Lung microvascular endothelial cell (primary cell): ENCODE measurements at regions not wholly inside any gene's neighbourhood (a gene's known extent, or its start where the extent isn't known, plus 50 kb on each side); places are given as distances from the start of the nearest gene placed in this dataset.
"Not testable (repeated sequence)": the region's sequence is repeated elsewhere in the genome, so short reads cannot be mapped to it uniquely, and the experiment has no call there.

ENCODE experiments used
- DNase-seq, 2 donors: peaks; one replicate each; pipeline versions ENCODE4 v3.0.0 to v3.0.0-alpha.2; 2010; ENCODE audit warnings: low read depth in 2 of 2

DNA sequence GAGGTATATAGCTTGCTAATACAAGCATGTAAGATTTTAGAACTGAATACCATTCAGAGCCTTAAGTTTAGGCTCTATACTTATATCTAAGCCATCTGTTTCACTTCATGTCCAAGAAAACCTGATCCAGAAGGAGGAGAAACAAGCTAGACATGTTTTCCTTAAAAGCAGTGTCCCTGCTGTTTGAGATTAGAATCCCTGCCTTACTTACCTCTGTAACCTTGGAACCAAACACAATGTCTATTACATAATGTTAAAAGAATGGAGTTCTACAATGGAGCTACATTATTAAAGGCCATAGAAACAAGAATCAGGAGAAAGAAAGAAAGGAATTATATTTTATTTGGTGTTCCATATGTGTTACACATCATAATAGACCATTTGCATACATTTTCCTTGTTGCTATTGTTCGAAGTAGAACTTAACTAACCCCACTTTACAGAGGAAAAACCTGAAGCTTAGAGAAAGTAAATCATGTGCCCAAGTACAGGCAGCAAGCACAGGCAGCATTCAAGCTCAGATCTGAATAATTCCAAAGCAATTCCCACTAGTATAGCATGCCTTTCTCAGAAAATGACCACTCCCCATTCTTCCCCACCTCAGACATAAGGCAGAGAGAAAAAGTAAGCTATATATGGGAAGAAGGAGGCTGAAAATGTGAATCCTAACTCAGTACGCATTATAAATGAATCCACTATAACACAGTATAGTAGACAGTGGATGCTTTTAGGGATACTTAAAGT is 380.1 kb upstream of the SPAG17 start:
- no peak for DNase-seq

DNA sequence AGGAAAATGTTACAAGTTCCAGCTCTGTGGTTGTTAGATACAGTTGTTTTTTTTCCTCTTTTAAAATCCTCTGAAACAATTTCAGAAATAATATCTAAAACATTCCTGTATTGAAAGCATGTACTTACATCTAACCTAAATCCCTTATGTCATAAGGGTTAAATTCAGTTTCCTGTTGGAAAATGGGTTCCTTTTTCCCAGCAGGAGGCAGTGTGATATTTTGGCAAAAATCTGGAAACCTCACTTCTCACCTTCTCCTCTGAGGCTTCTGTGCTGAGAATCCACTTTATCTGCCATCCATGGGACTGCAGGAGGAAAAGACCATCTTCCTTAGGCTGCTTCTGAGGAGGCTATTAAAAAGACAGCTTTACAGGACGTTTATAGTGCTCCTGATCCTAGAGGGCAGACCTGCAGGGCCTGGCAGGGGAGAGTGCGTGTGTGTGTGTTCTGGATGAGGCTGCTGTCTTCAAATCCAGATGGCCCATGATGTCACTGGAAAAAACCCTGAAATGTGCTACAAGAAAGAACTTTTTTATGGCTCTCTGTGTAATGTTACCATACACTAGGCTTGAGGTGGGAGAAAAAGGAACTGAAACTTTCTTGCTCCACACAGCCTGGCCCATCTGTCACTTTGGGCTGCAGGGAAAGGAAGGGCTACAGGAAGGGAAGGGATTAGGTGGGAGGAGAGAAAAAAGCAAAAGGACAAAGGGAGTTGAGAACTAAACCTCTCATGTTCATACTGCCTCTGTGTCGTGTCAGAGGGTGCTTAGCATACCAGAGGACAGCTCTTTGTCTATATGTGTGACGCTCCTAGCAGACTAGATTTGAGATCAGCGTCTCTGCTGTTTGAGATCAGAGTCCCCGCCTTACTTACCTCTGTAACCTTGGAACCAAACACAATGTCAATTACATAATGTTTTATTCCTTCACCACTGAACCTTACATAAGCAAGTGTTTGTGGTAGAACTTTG is 379.2 kb upstream of the SPAG17 start:
- peak in 1 of 2 donors; percentile 3 for DNase-seq

DNA sequence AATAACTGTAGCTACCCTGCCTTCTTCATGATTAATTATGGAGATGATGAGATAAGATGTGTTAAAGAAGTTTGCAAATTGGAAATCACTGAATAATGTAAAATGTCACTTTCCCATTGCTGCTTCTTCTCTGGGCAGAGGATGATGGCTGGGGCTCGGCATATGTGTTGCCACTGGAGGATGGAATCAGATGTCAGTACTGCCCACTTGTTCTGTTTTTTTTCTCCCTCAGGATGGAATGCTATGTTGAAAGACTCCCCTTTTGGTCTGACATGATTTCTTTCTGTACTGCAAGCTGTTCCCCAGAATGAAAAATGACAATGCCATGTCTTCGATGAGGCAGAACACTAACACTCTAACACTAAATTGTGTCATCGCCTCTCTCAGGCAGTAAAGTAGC is 373.9 kb upstream of the SPAG17 start:
- DNase-seq = no peak

DNA sequence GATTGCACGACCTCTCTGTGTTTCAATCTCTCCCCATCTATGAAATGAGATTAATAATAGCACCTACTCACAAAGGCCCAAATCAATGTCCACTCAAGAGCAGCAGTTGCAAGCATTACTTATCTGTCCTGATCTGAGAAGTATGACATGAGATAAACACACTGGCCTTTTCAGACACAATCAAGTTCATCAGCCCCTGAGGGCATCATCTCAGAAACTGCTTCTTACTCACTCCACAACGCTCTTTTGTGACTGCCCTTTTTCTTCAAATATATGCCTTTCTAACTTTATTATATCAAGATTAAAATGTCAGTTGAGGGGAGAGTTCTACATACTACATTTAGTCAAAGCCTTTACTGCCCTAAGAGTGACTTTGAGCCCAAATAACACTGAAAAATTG is 371.9 kb upstream of the SPAG17 start:
- no peak for DNase-seq

DNA sequence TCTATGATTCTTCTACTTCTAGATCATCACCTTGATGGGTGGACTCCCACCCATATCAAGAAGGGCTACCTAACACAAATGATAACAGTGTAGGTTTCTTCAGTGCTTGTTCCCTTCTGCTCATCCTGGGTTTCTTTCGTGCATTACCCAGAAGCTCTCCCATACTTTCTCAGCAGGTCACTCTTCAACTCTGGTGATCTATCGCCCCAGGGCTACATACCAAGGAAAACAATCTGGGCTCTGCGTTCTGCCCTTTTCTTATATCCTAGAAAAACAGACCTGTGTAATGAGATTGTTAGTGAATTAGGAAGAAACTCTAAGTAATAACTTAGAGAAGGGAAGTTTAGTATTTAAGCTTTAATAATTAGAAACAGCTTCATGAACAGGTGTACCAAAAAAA is 370.6 kb upstream of the SPAG17 start:
- no peak for DNase-seq

DNA sequence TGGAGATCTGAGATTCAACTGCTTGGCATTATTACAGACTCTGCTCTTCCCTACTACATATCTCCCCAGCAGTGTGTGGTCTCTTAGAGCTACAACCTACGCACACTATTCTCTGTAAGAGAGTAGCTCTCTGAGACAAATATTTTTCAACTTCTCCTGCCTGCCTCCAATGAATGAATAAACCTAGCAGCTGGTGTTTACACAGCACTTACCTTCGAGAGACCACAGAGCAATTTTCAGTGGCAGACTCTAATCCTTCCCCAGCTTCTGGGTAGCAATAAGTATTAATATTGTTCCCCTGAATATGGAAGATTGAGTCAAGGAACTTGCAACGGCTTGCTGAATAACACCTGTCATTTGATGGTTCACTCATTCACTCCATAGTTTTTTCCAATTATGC is 350.9 kb upstream of the SPAG17 start:
- no peak for DNase-seq

DNA sequence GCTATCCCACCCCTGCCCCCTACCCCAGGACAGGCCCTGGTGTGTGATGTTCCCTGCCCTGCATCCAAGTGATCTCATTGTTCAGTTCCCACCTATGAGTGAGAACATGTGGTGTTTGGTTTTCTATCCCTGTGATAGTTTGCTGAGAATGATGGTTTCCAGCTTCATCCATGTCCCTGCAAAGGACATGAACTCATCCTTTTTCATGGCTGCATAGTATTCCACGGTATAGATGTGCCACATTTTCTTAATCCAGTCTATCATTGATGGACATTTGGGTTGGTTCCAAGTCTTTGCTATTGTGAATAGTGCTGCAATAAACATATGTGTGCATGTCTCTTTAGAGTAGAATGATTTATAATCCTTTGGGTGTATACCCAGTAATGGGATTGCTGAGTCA is 326.9 kb upstream of the SPAG17 start:
- DNase-seq = not testable (repeated sequence)

DNA sequence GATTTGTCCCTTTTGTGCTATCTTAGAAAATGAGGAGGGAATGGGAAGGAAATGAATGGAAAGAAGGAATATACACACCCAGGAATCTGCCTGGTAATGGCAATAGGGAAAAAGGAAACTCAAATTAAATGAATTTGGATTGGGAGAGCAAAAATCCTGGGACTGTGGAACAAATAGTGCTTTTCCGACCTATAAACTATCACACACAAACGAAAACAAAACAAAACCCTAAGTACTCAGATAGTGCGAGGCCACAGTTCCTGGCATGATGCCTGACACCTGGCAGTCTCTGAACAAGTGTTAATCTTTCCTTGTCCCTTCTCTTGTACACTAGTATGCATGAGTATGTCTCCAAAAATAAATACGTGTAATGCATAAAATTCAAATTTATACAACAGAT is 319.8 kb upstream of the SPAG17 start:
- no peak for DNase-seq

DNA sequence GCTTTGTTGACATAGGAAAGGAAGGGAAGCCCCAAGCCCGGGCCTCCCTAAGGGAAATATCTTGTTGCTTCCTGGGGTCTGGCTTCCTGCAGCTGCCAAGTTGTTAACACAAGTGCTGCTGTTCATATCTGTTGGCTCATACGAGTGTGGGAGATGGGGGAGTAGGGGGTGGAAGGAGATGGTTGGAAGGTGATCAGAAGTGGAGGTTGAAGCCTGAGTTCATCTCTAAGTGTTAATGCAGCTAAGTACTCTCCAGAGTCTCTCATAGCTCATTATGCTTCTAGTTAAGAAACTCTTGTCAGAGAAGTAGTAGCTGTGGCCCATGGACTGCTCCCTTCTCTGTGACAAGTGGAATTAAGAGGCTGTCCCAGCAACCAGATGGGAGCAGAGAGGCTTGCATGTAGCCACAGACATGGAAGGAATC is 319.2 kb upstream of the SPAG17 start:
- no peak for DNase-seq

DNA sequence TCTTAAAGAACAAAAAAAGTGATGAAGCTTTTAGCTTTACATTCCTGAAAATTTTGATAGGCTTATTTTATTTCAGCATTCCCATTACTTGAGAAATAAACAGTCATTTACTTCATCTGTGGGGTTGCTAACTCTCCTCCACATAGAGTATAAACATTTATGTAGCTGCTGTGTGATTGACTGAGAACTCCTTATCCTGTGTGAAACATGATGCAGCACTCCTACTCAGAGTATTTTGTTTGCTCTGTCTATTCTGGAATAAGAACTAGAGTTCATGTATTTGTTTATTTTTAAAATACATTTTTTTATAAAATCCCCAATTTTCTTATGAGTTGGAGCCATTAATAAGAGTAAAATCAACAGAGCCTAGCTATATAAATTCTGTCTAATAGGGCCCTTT is 318.7 kb upstream of the SPAG17 start:
- DNase-seq = no peak

DNA sequence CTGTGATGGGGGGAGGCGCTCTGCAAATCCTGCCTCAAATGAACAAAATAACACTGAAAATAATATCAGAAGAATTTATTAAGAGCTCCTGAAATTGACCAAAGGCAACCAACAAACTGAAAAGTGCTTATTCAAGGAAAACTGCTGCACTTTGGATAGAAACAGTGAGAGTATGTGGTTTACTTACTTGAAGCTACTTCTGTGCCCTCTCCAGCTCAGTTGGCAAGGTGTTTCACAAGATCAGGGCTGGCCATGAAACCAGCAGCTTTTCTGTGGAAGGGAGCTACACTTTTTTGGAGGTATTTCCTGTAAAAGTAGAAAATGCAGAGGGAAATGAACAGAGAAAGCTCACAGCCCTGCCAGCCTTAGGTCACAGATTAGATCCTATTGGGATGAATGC is 310.0 kb upstream of the SPAG17 start:
- no peak for DNase-seq

DNA sequence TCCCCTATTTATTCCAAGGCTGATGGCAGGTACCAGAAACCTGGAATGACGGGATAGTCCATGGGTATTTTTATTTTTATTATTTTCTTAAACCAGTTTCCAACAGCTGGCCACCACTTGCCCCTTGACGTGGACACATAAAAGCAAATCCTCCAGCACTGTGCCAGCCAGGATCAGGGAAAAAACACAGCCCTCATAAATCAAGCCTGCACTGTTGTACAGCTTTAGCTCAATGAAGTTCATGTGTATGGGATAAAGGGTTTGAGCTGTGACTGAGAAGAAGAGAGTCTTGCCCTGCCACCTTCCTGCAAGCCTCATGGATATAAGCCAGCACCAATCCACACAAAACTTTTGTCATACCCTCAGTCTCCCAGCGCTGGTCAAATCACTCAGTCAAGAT is 303.8 kb upstream of the SPAG17 start:
- no peak for DNase-seq

DNA sequence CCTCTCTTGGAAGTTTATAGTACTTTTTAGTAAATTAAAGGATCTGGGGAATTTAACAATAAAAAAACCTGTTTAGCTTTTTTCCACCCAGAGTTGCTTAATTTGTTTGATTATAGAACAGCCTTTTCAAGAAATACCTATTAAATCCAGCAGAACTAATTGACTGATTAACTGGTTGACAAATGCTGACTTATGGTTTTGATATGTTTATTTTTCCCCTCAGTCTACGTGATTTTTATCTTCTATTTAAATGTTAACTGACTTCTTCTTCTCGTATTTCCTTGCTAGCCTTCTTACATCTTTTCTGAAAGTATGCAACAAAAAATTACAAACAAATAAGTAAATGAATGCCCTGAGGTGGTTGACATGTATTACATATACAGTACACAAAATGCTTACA is 302.9 kb upstream of the SPAG17 start:
- no peak for DNase-seq

DNA sequence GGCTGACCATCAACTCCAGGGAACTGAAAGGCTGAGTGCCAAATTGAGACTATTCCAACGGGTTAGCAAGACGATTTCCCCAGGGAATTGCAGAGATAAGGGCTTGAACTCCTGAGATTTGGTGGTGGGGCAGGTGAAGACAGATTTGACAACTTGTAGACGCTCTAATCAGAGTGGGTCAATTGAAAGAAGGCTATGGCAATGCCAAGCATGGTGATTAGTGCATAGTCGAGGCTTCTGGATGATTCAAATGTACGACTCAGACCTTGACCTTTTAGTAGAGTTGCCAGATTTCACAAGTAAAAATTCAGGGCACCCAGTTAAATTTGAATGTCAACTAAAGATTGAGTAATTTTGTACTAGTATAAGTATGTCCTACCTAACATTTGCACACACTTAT is 302.1 kb upstream of the SPAG17 start:
- no peak for DNase-seq

DNA sequence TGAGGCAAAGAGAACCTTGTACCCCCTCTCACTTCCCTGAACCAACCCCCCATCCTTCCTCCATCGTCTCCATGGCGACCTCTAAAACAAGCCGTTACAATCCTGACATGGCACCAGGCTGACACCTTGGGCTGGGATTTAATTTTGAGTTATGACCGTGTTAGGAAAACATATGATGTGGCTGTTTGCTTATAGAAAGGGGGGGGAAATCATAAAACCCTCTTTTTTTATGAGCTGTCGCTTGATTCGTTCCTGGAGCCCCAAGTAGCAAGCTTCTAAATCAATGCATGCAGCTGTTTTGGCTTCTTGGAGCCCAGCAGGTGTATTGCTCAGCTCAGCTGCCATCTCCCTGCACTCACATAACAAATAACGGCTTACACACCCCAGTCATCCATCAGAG is 301.2 kb upstream of the SPAG17 start:
- DNase-seq = no peak

DNA sequence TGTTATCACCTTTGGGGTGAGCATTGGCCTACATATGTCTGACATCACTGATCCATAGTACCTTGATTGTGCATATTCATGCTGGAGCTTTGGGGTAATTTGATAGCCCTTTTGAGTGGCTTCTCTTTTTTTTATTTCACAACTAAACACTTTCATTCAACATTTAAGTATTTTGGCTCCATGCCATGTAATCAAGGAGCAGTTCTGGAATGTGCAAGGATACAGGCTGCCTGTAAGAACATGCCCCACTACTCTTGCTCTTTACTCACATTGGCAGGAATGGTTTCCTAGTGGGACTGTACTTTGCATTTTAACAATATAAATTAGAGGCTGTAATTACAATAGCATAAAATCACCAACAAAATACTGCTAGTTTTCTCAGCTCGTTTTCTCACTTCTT is 300.7 kb upstream of the SPAG17 start:
- no peak for DNase-seq

DNA sequence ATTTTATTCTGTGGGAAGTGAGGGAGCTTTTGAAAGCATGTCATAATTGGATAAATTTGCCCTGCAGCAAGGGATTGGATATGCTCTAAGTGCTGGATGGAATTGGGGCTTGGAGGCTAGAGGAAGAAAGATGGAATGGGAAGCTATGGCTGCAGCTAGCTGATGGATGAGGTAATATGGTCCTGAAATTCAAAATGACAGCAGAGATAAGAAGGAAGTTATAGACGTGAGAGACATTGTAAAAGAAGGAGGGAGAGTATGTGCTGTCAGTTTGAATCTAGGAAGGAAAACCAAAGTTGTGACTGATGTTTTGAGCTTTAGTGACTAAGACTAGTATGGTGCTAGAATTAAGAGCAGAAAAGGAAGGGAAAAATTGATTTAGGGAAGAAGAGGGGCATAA is 299.9 kb upstream of the SPAG17 start:
- DNase-seq = no peak

DNA sequence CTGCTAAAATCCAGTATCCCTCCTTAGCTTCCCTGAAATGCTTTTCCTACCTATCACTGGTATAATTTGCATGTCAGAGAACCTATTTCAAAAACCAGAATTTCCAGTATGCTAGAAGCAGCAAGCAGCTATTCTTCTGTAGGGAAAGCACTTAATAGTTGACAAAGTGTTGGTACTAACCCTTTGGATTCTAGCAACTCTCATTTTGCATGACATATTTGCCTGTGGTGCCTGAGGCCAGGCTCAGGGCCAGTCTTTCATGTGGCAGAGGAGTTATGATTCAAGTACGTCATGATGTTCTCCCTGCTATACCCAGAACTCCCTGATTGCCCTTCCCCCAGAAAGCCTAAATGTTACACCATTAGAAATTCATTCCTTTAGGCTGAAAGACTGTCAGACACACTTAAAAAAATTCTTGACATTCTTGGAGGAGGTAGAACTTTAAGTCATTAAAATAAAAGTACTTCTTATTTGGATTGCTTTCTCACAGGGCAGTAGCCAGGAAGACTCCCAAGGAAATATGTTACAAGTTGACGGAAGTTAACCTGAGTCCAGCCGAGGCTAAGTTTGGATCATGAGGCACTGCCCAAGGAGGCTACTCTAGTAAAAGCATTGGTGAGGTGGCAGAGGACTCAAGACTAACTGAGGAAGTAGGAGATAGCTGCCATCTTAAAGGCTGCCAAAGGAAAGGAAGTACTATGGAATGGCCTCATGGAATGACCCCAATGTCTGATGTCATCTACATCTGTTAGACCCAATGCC is 298.4 kb upstream of the SPAG17 start:
- DNase-seq = no peak

DNA sequence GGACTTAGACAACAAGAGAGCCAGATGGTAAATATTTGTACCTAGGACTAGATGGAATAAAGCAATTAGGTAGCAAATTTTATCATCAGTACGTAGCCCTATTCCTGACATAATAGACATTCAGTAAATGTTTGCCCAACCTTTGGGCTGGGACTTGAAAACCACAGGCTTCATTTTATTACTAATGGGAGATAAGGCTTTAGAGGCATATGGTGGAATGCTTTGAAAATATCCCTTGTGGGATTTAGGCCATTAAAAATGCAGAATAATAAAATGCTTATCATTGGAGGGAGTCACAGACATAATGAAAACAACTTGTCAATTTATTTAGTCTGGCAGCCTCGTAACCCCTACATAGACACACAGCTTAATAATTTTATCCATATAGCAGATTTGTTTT is 296.1 kb upstream of the SPAG17 start:
- no peak for DNase-seq

DNA sequence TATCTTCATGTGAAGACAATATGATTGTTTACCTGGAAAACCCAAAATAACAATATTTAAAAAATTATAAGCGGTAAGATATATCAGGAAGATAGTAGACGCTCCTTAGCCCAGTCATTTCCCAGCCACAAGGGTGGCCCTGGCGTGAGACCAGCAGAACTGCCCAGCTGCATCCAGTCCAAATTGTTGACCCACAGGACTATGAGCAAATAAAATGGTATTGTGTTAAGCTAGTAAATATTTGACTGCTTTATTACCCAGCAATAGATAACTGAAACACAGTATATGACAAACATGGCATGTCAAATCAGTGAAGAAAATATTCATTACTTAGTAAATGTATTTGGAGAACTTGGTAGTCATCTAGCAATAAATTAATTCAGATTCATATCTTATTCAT is 294.3 kb upstream of the SPAG17 start:
- no peak for DNase-seq

DNA sequence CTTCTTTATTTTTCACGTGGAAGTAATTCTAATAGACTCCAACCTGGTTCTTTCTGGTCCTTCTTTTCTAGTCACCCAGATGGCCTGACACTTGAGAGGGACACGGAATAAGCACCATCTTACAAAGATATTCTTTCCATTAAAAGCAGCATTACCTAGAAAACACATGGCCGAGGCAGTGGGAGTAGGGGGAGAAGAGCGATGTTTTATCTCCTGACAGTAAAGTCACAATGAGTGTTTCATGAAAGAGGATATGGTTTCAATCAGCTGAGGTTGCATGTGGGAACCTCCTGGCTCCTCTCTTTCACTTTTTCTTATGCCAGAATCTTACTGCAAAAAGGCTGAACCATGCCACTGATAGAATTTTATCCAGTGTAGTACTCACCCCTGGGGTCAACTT is 288.8 kb upstream of the SPAG17 start:
- DNase-seq = no peak

DNA sequence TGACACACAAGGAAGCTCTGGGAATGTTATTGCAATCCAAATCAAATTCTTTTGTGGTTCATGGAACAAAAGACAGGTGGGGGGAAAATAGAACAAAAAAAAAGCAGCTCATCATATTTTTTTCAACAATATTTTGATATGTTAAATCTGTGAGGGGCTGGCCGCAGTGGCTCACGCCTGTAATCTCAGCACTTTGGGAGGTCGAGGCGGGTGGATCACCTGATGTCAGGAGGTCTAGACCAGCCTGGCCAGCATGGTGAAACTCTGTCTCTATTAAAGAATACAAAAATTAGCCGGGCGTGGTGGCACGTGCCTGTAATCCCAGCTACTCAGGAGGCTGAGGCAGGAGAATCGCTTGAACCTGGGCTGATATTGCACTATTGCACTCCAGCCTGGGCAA is 279.4 kb upstream of the SPAG17 start:
- DNase-seq = not testable (repeated sequence)
